Thyroid gland (tissue), 4 donors: ENCODE measurements at regions not wholly inside any gene's neighbourhood (a gene's known extent, or its start where the extent isn't known, plus 50 kb on each side); places are given as distances from the start of the nearest gene placed in this dataset.

Experiments
- POLR2A ChIP-seq, 2 donors: fragments of 450-650 bp; IDR thresholded peaks; one replicate each; pipeline ENCODE4 v1.6.1; 2017; ENCODE audit warnings: antibody characterized with exemption in 2 of 2, mild to moderate bottlenecking in 2 of 2, moderate library complexity in 1 of 2
- TF ChIP-seq, protein P1 (sequence below), 6 experiments: fragments of 200-600 bp in 3 of 6; fragments of 450-650 bp in 3 of 6; sonication (generic) in 3 of 6; IDR thresholded peaks; one replicate each; pipeline ENCODE4 v1.5.1; 2016 to 2019; ENCODE audit warnings: antibody characterized with exemption in 6 of 6, mild to moderate bottlenecking in 2 of 6, inconsistent platforms in 1 of 6, moderate library complexity in 1 of 6

DNA sequence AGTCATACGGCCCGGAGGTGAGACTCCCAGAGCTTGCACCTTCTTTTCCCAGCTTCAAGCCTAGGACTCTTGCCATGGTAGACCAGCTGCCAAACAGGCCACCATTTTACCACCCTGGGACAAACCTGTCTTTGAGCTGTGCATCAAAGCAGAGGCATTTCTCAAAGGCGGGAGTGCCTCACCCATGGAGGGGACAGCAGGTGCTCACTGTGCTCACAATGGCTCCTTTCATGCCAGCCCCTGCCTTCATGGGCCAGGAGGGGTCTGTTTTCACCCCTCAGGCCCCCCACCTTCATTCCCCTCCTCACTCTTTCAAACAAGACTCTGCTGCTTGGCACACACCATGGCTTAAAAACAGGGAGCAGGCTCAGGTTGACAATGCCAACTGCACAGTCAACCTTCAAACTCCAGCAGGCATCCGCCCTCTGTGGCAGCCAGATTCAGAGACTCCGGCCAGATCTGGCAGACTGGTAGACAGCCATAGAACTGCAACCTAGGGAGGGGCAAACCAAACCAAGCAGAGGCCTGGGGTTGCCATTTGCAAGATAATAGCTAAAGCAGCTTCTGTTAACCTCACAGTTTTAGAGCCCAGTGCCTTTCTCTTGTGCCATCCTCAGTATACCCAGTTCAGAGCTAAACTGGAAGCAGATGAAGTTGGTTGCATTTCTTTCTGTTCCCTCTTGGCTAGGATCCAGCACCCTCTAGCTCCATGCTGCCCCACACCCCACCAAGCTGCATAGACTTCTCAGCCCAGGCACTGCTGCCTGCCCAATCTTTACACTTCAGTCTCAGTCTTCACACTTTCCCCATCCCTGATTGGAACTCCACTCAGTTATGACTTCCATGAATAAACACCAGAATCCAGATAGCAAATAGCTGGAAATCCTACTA lies 93.9 kb upstream of the SPATA13 start:
- TF ChIP-seq, protein P1, sequence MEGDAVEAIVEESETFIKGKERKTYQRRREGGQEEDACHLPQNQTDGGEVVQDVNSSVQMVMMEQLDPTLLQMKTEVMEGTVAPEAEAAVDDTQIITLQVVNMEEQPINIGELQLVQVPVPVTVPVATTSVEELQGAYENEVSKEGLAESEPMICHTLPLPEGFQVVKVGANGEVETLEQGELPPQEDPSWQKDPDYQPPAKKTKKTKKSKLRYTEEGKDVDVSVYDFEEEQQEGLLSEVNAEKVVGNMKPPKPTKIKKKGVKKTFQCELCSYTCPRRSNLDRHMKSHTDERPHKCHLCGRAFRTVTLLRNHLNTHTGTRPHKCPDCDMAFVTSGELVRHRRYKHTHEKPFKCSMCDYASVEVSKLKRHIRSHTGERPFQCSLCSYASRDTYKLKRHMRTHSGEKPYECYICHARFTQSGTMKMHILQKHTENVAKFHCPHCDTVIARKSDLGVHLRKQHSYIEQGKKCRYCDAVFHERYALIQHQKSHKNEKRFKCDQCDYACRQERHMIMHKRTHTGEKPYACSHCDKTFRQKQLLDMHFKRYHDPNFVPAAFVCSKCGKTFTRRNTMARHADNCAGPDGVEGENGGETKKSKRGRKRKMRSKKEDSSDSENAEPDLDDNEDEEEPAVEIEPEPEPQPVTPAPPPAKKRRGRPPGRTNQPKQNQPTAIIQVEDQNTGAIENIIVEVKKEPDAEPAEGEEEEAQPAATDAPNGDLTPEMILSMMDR (IDR thresholded peaks at IDR 0.05) = no peak
- no peak for TF ChIP-seq POLR2A (IDR thresholded peaks at IDR 0.05)
